GM10266 (cell line): ENCODE measurements at regions not wholly inside any gene's neighbourhood (a gene's known extent, or its start where the extent isn't known, plus 50 kb on each side); places are given as distances from the start of the nearest gene placed in this dataset.
A peak's percentile ranks its signal among the peaks of the same experiment; 100 is the strongest.
"Not testable (repeated sequence)": the region's sequence is repeated elsewhere in the genome, so short reads cannot be mapped to it uniquely, and the experiment has no call there.

Experiments
- DNase-seq: peaks from one replicate; pipeline ENCODE4 v3.0.0; 2012; ENCODE audit errors: extremely low spot score
- TF ChIP-seq, protein P1 (sequence below): IDR thresholded peaks from 2 replicates; pipeline ENCODE4 v1.5.1; 2012; ENCODE audit warnings: mild to moderate bottlenecking, low read depth; ENCODE audit not compliant: control insufficient read depth, insufficient read depth; ENCODE audit errors: missing control alignments

DNA sequence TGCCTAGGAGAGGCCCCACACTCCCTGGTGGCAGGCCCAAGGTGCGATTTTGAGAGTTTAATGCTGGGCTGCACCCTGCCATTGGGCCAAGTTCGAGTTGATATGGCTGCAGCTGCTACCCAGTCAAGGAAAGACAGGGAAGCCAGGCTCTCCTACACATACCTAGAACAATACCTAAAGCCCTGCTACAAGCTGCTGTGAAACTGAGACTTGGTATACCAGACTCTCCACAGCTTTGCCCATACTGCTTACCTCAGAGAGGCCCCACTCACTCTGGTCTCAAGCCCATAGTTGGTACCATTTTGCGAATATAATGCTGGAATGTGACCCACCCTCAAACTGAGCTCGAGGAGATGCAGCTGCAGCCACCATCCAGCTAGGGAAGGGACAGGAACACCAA, 147.7 kb upstream of the MAGEB2 start:
- TF ChIP-seq, protein P1, sequence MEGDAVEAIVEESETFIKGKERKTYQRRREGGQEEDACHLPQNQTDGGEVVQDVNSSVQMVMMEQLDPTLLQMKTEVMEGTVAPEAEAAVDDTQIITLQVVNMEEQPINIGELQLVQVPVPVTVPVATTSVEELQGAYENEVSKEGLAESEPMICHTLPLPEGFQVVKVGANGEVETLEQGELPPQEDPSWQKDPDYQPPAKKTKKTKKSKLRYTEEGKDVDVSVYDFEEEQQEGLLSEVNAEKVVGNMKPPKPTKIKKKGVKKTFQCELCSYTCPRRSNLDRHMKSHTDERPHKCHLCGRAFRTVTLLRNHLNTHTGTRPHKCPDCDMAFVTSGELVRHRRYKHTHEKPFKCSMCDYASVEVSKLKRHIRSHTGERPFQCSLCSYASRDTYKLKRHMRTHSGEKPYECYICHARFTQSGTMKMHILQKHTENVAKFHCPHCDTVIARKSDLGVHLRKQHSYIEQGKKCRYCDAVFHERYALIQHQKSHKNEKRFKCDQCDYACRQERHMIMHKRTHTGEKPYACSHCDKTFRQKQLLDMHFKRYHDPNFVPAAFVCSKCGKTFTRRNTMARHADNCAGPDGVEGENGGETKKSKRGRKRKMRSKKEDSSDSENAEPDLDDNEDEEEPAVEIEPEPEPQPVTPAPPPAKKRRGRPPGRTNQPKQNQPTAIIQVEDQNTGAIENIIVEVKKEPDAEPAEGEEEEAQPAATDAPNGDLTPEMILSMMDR, result no peak
- no peak for DNase-seq

DNA sequence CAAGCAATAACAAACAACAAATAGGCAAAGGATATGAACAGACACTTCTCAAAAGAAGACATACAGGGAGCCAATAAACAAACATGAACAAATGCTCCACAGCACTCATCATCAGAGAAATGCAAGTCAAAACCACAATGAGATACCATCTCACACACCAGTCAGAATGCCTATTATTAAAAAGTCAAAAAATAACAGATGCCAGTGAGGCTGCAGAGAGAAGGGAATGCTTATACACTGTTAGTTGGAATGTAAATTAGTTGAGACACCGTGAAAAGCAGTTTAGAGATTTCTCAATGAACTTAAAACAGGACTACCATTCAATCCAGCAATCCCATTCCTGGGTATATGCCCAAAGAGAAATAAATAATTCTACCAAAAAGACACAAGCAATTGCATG, 129.8 kb upstream of the MAGEB2 start:
- TF ChIP-seq, protein P1, result no peak
- DNase-seq, result no peak

DNA sequence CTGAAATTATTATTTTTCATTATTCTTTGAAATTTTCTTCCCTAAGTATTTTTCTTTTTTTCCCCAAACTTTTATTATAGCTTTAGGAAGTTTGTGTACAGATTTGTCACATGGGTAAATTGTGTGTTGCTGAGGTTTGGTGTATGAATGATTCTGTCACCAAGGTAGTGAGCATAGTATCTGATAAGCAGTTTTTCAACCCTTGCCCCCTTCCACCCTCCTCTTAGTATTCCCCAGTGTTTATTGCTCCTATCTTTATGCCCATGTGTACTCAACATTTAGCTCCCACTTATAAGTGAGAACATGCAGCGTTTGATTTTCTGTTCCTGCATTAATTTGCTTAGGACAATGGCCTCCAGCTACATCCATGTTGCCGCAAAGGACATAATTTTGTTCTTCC, 103.9 kb upstream of the MAGEB2 start:
- DNase-seq, result no peak
- TF ChIP-seq, protein P1, result no peak

DNA sequence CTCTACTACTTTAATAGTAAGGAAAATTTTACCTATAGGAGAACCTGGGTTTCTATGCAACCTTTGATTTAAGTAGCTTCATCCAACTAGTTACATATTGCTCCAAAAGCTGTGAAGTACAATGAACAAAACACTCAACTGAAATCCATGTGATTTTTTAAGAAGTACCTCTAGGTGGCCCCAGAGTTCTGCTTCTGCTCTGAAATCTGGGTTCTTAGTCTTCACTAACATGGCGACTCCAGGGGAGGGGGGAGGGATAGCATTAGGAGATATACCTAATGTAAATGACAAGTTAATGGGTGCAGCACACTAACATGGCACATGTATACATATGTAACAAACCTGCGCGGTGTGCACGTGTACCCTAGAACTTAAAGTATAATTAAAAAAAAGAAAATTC, 73.4 kb upstream of the MAGEB2 start:
- TF ChIP-seq, protein P1, result peak; percentile 34
- peak; percentile 11 for DNase-seq

DNA sequence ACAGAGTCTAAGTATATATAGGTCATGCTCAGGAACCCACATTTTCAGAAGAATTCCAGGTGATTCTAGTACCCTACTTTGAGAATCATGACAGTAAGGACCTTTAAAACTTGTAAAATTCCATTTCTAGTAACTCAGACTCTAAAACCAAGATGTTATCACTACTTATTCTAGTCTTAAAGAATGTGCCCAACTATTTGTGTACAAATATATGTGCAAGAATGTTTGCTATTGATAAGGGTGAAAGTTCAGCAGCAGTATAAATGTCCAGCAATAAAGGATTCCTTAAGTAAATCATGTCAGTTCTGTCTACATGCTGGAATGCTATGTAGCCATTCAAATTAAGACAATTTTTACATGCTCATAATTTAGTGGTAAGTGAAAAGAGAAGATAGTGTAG, 71.1 kb upstream of the MAGEB2 start:
- TF ChIP-seq, protein P1, result no peak
- no peak for DNase-seq

DNA sequence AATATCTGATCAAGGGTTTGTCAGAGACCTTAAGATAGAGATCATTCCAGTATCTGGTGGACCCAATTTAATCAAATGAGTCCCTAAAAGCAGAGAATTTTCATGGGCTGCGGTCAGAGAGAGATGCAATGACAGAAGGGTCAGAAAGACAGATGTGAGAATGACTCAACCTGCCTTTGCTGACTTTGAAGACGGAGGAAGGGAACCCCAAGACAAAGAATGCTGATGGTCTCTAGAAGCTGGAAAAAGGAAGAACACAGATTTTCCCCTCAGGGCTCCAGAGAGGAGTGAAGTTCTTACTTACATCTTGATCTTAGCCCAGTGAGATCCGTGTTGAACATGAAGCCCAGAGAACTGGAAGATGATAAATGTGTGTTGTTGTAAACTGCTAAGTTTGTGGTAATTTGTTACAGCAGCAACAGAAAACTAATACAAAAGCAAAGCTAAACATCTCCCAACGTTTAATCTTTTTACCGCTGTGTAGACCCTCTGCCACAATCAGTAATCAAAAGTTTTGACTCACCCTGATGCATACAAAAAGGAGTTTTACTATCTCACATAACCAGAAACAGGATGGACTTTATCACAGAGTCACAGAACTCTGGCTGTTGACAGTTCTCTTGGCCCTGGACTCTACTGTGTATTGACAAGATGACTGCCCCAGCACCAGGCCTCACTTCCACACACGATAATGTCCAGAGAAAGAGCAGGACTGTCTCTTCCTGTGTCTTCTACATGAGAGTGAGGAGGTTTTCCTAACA, 70.2 kb upstream of the MAGEB2 start:
- DNase-seq, result no peak
- TF ChIP-seq, protein P1, result no peak

DNA sequence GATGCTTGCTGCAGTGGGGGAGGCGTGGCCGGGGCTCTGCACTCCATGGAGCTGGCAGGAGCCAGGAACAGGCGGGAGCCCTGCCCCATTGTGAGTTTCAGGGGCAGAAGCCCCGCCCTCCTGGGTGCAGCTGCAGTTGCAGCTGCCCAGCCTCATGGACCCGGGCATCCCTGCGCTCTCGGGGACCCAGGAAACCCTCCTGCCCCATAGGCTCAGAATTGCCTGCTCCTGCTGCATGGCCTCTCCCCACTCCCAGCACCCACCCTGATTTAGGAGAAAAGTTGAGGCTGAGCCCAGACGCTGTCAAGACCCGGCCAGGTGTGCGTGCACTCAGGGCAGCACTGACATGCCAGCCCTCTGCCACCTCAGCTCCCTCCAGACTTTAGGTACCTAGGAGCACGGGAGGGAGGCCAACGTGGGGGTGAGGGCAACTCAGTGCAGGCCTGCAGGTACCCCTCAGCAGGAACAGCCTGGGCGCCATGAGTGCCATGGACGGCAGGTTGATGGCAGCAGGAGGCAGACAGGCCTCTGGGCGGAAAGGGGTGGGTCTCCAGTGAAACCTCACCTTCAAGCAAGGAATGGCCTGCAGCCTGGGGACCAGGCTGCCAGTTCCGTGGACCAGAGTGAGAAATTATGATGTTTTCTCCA, 67.2 kb upstream of the MAGEB2 start:
- TF ChIP-seq, protein P1, result no peak
- no peak for DNase-seq

DNA sequence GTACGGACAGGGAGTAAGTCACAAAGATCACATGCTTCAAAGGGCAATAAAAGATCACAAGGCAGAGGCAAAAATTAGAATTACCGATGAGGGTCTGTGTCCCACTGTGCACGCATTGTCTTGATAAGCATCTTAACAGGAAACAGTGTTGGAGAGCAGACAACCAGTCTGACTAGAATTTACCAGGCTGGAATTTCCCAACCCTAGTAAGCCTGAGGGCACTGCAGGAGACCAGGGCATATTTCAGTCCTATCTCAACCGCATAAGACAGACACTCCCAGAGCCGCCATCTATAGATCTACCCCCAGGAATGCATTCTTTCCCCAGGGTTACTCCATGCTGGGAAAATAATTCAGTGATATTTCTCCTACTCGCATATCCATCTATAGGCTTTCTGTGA, 66.2 kb upstream of the MAGEB2 start:
- not testable (repeated sequence) for DNase-seq
